ENCODE measurements at regions not wholly inside any gene's neighbourhood (a gene's known extent, or its start where the extent isn't known, plus 50 kb on each side); places are given as distances from the start of the nearest gene placed in this dataset.

- Mint-ChIP-seq H3K27ac (no peak overlapping the region), H3K4me3 (no peak overlapping the region), H3K4me1 (ENCODE audit: low read depth) (no peaks in the 10 kb centered on the region), H3K9me3 (no peaks in the 10 kb centered on the region), H3K36me3 (ENCODE audit: low read depth) (no peaks in the 10 kb centered on the region), H3K27me3 (ENCODE audit: insufficient read depth) (no peaks in the 10 kb centered on the region)
- no peak for DNase-seq
- TF ChIP-seq CTCF (IDR thresholded peaks at IDR 0.05) = no peak
Measured at GRCh38 chrX:43225626-43226328, 430.3 kb upstream of the MAOA start.

GRCh38 chrX:43238461-43238945, 417.6 kb upstream of the MAOA start:
- TF ChIP-seq CTCF (IDR thresholded peaks at IDR 0.05) = no peak
- Mint-ChIP-seq H3K36me3 (ENCODE audit: low read depth) (no peaks in the 10 kb centered on the region), H3K27me3 (ENCODE audit: insufficient read depth) (no peaks in the 10 kb centered on the region), H3K9me3 (no peaks in the 10 kb centered on the region; the same call in 1 of the 2 replicates), H3K4me1 (ENCODE audit: low read depth) (no peaks in the 10 kb centered on the region), H3K27ac (no peak overlapping the region), H3K4me3 (no peak overlapping the region)
- DNase-seq = no peak

GRCh38 chrX:43239356-43239755, 416.7 kb upstream of the MAOA start:
- H3K4me3 Mint-ChIP-seq = no peak overlapping the region
- no peaks in the 10 kb centered on the region for H3K36me3 Mint-ChIP-seq (ENCODE audit: low read depth)
- no peak for TF ChIP-seq CTCF (IDR thresholded peaks at IDR 0.05)
- H3K27me3 Mint-ChIP-seq (ENCODE audit: insufficient read depth) = no peaks in the 10 kb centered on the region
- no peaks in the 10 kb centered on the region for H3K4me1 Mint-ChIP-seq (ENCODE audit: low read depth)
- H3K9me3 Mint-ChIP-seq = no peaks in the 10 kb centered on the region; the same call in 1 of the 2 replicates
- DNase-seq = no peak
- no peak overlapping the region for H3K27ac Mint-ChIP-seq

GRCh38 chrX:43255596-43255995, 400.5 kb upstream of the MAOA start:
- Mint-ChIP-seq H3K36me3 (ENCODE audit: low read depth) (no peaks in the 10 kb centered on the region), H3K4me3 (no peak overlapping the region), H3K9me3 (peaks cover 13% of the 10 kb centered on the region), H3K27ac (no peak overlapping the region), H3K4me1 (ENCODE audit: low read depth) (no peaks in the 10 kb centered on the region), H3K27me3 (ENCODE audit: insufficient read depth) (no peaks in the 10 kb centered on the region)
- no peak for TF ChIP-seq CTCF (IDR thresholded peaks at IDR 0.05)
- DNase-seq = no peak

- H3K9me3 Mint-ChIP-seq = peaks cover 15% of the 10 kb centered on the region
- DNase-seq = no peak
- H3K4me1 Mint-ChIP-seq (ENCODE audit: low read depth) = no peaks in the 10 kb centered on the region
- no peak for TF ChIP-seq CTCF (IDR thresholded peaks at IDR 0.05)
- no peaks in the 10 kb centered on the region for H3K36me3 Mint-ChIP-seq (ENCODE audit: low read depth)
- no peak overlapping the region for H3K27ac Mint-ChIP-seq
- H3K27me3 Mint-ChIP-seq (ENCODE audit: insufficient read depth) = no peaks in the 10 kb centered on the region
- H3K4me3 Mint-ChIP-seq = no peak overlapping the region
Measured at GRCh38 chrX:43266487-43266886, 389.6 kb upstream of the MAOA start.

All from HFFc6 (cell line).